Naive thymus-derived CD4-positive, alpha-beta T cell (primary cell): ENCODE measurements at regions not wholly inside any gene's neighbourhood (a gene's known extent, or its start where the extent isn't known, plus 50 kb on each side); places are given as distances from the start of the nearest gene placed in this dataset.

Source experiments
- ATAC-seq: fragments of 150-1000 bp; cut with Tn5 transposase; 2 replicates; pipeline ENCODE4 v1.10.0; 2021; ENCODE audit warnings: mild to moderate bottlenecking, moderate library complexity
- CTCF ChIA-PET: fragments of 350-600 bp; sonication (Branson Sonifier 250); formaldehyde crosslinking; loops from one replicate; lab custom pipeline; 2021; ENCODE audit warnings: antibody characterized with exemption; lab: Charles Lee
- POLR2A ChIA-PET: fragments of 350-600 bp; sonication (Branson Sonifier 250); formaldehyde crosslinking; loops from one replicate; lab custom pipeline; 2021; ENCODE audit warnings: antibody characterized with exemption, inconsistent platforms; lab: Charles Lee
- DNase-seq, 9 donors: peaks; one replicate each; pipeline versions ENCODE4 v3.0.0 to v3.0.0-alpha.2; 2020 to 2022; ENCODE audit warnings: mixed read lengths in 1 of 9
- H3K27ac ChIP-seq: one replicate; pipeline ENCODE4 v1.7.0; 2013; ENCODE audit warnings: mild to moderate bottlenecking, low read depth, low read length, moderate library complexity
- H3K27me3 ChIP-seq, 2 donors: one replicate each; pipeline ENCODE4 v1.7.0; 2013; ENCODE audit warnings: low read length in 2 of 2, mild to moderate bottlenecking in 2 of 2, moderate library complexity in 2 of 2; ENCODE audit not compliant: control insufficient read depth in 2 of 2, insufficient read depth in 2 of 2
- H3K36me3 ChIP-seq, 3 experiments: 1 replicate in 2 of 3; 2 replicates in 1 of 3; pipeline ENCODE4 v1.7.0; 2013; ENCODE audit warnings: low read length in 3 of 3, mild to moderate bottlenecking in 3 of 3, moderate library complexity in 1 of 3; ENCODE audit not compliant: insufficient read depth in 3 of 3, control insufficient read depth in 2 of 3
- H3K4me1 ChIP-seq, 2 donors: one replicate each; pipeline ENCODE4 v1.7.0; 2013; ENCODE audit warnings: low read length in 2 of 2, mild to moderate bottlenecking in 2 of 2, moderate library complexity in 1 of 2; ENCODE audit not compliant: control insufficient read depth in 2 of 2, insufficient read depth in 2 of 2
- H3K4me3 ChIP-seq: 2 replicates; pipeline ENCODE4 v1.7.0; 2013; ENCODE audit warnings: mild to moderate bottlenecking, low read length
- H3K9me3 ChIP-seq, 3 experiments: 1 replicate in 2 of 3; 2 replicates in 1 of 3; pipeline ENCODE4 v1.7.0; 2013; ENCODE audit warnings: low read length in 3 of 3; ENCODE audit not compliant: control insufficient read depth in 2 of 3
- H3K27ac Mint-ChIP-seq, 9 donors: one replicate each; pipeline ENCODE4 v1.8.0; 2020 to 2022; ENCODE audit warnings: mixed read lengths in 9 of 9, mild to moderate bottlenecking in 8 of 9, moderate library complexity in 5 of 9, inconsistent platforms in 2 of 9
- H3K27me3 Mint-ChIP-seq, 5 donors: one replicate each; pipeline ENCODE4 v1.8.0; 2021 to 2022; ENCODE audit warnings: mixed read lengths in 5 of 5, mild to moderate bottlenecking in 1 of 5
- H3K36me3 Mint-ChIP-seq, 5 donors: one replicate each; pipeline ENCODE4 v1.8.0; 2020 to 2022; ENCODE audit warnings: mixed read lengths in 5 of 5, mild to moderate bottlenecking in 3 of 5, inconsistent platforms in 1 of 5
- H3K4me1 Mint-ChIP-seq, 7 donors: one replicate each; pipeline ENCODE4 v1.8.0; 2020 to 2022; ENCODE audit warnings: mixed read lengths in 7 of 7, mild to moderate bottlenecking in 3 of 7, inconsistent platforms in 1 of 7
- H3K4me3 Mint-ChIP-seq, 10 donors: one replicate each; pipeline ENCODE4 v1.8.0; 2020 to 2022; ENCODE audit warnings: mild to moderate bottlenecking in 10 of 10, mixed read lengths in 10 of 10, moderate library complexity in 6 of 10, inconsistent platforms in 2 of 10
- H3K9me3 Mint-ChIP-seq, 11 donors: one replicate each; pipeline ENCODE4 v1.8.0; 2020 to 2022; ENCODE audit warnings: mixed read lengths in 11 of 11, mild to moderate bottlenecking in 4 of 11, inconsistent platforms in 1 of 11, moderate library complexity in 1 of 11
- intact Hi-C, 2 donors: fragments of 100-400 bp; cut with micrococcal nuclease; formaldehyde crosslinking; loops; one replicate each; pipeline ENCODE4 v1.15.1; 2023

DNA sequence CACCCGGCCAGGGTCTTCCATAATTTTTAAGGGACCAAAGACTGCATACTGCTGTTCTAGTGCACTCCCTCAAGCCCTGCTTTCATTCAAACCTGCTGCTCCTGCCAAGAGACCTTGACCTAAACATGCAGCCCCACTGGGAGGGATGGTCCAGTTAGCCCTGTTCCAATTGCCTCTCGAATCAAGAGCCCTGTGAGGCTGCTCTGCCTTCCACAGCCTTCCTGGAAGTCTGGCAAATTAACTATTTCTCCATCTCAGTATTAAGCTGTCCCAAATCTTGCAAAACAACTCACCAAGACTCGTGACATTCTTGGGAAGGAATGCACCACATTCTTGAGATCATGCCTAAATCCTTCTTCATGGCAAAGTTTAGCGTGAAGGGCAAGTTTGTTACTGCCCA lies 231.3 kb downstream of the C1orf94 start:
- ChIA-PET POLR2A (no interaction called here), CTCF (no interaction called here)
- Histone ChIP-seq H3K4me3 (no peak overlapping the region), H3K4me1 (no peaks in the 10 kb centered on the region), H3K27me3 (no peaks in the 10 kb centered on the region), H3K36me3 (no peaks in the 10 kb centered on the region), H3K9me3 (no peaks in the 10 kb centered on the region), H3K27ac (no peak overlapping the region)
- H3K27ac Mint-ChIP-seq = no peak overlapping the region
- H3K4me3 Mint-ChIP-seq = no peak overlapping the region
- peaks cover 0 to 43% (median 5%) of the 10 kb centered on the region in 5 donors for H3K27me3 Mint-ChIP-seq
- no peaks in the 10 kb centered on the region for H3K36me3 Mint-ChIP-seq
- peaks cover 0 to 11% (median 0%) of the 10 kb centered on the region in 11 donors for H3K9me3 Mint-ChIP-seq
- ATAC-seq = no peak
- H3K4me1 Mint-ChIP-seq = no peaks in the 10 kb centered on the region
- intact Hi-C loops = no loop called here
- no peak for DNase-seq

DNA sequence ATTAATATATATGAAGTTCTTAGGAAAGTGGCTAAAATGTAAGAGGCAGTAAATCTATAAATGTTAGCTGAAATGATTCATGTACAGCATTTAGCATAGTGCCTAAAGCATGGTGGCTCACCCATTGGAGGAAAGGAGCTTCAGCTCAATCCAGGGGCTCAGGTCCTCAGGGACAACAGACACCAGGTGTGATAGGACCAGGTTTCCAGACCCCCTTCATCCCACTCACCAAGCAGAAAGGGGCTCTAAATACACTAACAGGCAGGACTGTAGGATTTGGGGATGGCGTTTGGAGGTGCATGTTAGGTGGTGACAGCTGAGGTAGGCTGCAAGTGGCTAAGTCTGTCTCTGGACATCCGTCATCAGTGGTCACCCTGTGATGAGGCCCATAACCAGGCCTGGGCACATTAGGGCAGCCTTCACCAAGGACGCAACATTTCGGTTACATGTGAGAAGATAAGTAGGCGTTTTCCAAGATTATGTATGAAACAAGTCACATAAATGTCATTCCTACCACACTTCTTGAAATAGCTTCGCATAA lies 233.1 kb downstream of the C1orf94 start:
- Histone ChIP-seq H3K9me3 (no peaks in the 10 kb centered on the region), H3K27ac (no peak overlapping the region), H3K27me3 (no peaks in the 10 kb centered on the region), H3K4me3 (no peak overlapping the region), H3K36me3 (no peaks in the 10 kb centered on the region), H3K4me1 (no peaks in the 10 kb centered on the region)
- DNase-seq = no peak
- Mint-ChIP-seq H3K9me3 (peaks cover 0 to 9% (median 0%) of the 10 kb centered on the region in 11 donors), H3K4me1 (no peaks in the 10 kb centered on the region), H3K27ac (no peak overlapping the region), H3K4me3 (no peak overlapping the region), H3K27me3 (peaks cover 0 to 43% (median 5%) of the 10 kb centered on the region in 5 donors), H3K36me3 (no peaks in the 10 kb centered on the region)
- ATAC-seq = no peak
- ChIA-PET CTCF (no interaction called here), POLR2A (no interaction called here)
- intact Hi-C loops = no loop called here

DNA sequence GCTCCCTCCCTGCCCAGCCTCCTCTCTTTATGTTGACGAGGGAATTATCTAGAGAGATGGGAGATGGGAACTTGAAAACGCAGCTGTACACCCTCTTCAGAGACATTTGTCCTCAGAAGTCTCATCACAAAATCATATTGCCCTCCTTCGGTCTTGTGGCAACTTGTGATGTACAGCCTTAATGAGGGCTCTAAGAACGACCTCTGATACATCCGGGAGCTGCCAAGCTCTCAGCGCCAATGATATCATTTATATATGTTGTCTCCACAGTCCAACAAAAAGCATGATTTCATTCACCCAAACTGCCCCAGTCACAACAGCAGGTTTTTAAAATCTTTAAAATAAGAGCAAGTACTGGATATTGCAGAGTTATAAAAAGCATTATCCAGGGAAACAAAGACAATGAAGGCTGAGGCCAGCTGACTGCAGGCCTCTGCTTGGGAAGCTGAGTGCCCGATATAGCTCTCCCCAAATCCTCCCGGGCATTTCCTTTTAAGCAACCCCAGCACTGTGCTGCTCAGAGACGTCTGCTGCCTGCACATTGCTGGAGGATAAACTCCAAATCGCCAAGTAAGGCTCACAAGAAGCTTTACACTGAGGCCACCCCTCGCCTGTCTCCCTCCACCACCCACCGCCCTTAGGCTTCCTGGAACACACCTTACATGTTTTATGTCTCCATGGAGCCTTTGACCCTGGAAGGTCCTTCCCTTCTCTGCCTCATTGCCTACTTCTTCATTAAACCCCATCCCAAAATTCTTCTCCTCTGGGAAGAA lies 236.1 kb downstream of the C1orf94 start:
- DNase-seq = no peak
- peaks cover 0 to 8% (median 0%) of the 10 kb centered on the region in 11 donors for H3K9me3 Mint-ChIP-seq
- ChIA-PET CTCF (no interaction called here), POLR2A (no interaction called here)
- H3K36me3 Mint-ChIP-seq = no peaks in the 10 kb centered on the region
- Histone ChIP-seq H3K36me3 (no peaks in the 10 kb centered on the region), H3K27ac (no peak overlapping the region), H3K9me3 (no peaks in the 10 kb centered on the region), H3K4me3 (no peak overlapping the region), H3K4me1 (no peaks in the 10 kb centered on the region), H3K27me3 (no peaks in the 10 kb centered on the region)
- H3K4me3 Mint-ChIP-seq = no peak overlapping the region
- intact Hi-C loops = no loop called here
- H3K27me3 Mint-ChIP-seq = peaks cover 0 to 52% (median 19%) of the 10 kb centered on the region in 5 donors
- no peak overlapping the region for H3K27ac Mint-ChIP-seq
- no peaks in the 10 kb centered on the region for H3K4me1 Mint-ChIP-seq
- ATAC-seq = no peak

DNA sequence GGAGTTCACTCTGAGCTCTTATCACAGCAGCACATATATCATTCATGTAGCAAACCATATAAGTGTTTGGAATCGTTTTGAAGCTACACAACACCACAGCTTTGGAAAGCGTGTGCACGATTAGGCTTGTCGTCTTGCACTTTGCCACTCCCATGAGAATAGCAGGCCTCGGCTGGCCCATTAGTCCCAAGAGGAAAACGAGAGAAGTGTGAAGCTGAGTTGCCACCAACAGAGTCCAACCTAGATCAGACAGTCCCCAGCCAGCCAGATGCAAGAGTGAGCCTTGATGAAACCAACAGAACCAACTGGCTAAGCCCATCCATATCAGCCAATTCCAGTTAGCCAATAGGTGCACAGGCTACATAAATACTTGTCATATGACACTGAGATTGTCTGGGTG lies 238.4 kb downstream of the C1orf94 start:
- no peak for DNase-seq
- H3K27ac ChIP-seq = no peak overlapping the region
- peaks cover 0 to 49% (median 31%) of the 10 kb centered on the region in 5 donors for H3K27me3 Mint-ChIP-seq
- no peak for ATAC-seq
- ChIA-PET CTCF (no interaction called here), POLR2A (no interaction called here)
- H3K9me3 ChIP-seq = no peaks in the 10 kb centered on the region
- no peaks in the 10 kb centered on the region for H3K36me3 ChIP-seq
- no peak overlapping the region for H3K27ac Mint-ChIP-seq
- intact Hi-C loops = no loop called here
- H3K4me1 ChIP-seq = no peaks in the 10 kb centered on the region
- H3K4me1 Mint-ChIP-seq = no peaks in the 10 kb centered on the region
- H3K27me3 ChIP-seq = no peaks in the 10 kb centered on the region
- peaks cover 0 to 3% (median 0%) of the 10 kb centered on the region in 11 donors for H3K9me3 Mint-ChIP-seq
- H3K36me3 Mint-ChIP-seq = no peaks in the 10 kb centered on the region
- H3K4me3 Mint-ChIP-seq = no peak overlapping the region
- H3K4me3 ChIP-seq = no peak overlapping the region

DNA sequence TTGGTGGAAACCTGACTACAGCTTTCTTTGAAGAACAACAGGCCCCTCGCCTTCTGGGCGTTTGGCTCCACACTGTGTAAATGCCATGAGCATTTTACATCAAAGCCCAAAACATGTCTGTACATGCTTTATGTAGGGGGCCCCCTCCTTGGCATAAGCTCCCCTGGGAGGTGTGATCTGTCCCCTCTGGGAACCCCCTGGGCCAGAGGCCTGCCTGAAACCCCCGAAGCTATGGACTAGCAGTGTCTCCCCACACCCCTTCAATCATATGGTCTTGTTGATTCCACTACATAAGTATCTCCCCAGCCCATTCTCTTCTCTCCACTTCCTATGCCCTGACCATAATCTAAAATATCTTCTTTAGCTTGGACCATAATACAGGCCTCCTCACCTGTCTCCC lies 241.5 kb downstream of the C1orf94 start:
- intact Hi-C loops = no loop called here

DNA sequence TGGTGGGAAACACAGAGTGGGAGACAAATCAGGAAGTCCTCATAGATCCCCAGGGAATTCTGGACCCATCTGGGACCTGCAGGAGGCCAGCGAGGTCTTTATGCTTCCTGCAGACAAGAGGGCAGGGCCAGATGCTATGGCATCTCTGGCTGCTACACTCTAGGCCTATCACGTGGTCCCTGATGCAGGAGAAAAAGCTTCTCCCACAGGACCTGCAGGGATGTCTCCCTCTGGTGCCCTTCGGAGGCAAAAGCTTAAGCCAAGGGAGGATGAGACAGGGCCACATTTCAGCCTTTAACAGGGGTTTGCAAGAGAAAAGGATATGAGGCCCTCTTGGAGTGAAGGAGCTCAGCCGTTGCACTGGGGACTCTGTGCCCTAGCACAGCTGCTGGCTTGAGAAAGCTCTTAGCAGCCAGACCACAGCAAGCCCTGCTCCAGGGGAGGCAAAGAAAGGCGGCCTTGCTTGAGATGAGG lies 243.0 kb downstream of the C1orf94 start:
- H3K27me3 ChIP-seq = no peaks in the 10 kb centered on the region
- Mint-ChIP-seq H3K4me3 (no peak overlapping the region), H3K27ac (no peak overlapping the region), H3K27me3 (peaks cover 0 to 47% (median 31%) of the 10 kb centered on the region in 5 donors), H3K36me3 (no peaks in the 10 kb centered on the region), H3K9me3 (peaks cover 0 to 2% (median 0%) of the 10 kb centered on the region in 11 donors), H3K4me1 (no peaks in the 10 kb centered on the region)
- no peaks in the 10 kb centered on the region for H3K4me1 ChIP-seq
- intact Hi-C loops = no loop called here
- H3K27ac ChIP-seq = no peak overlapping the region
- ChIA-PET CTCF (no interaction called here), POLR2A (no interaction called here)
- no peak for DNase-seq
- H3K36me3 ChIP-seq = no peaks in the 10 kb centered on the region
- ATAC-seq = no peak
- no peaks in the 10 kb centered on the region for H3K9me3 ChIP-seq
- no peak overlapping the region for H3K4me3 ChIP-seq

More for the DNA sequence above, 241.5 kb downstream of the C1orf94 start:
- POLR2A ChIA-PET = no interaction called here
- no peak for DNase-seq
- Mint-ChIP-seq H3K27ac (no peak overlapping the region), H3K9me3 (peaks cover 0 to 3% (median 0%) of the 10 kb centered on the region in 11 donors), H3K4me1 (no peaks in the 10 kb centered on the region), H3K36me3 (no peaks in the 10 kb centered on the region), H3K27me3 (peaks cover 0 to 47% (median 32%) of the 10 kb centered on the region in 5 donors), H3K4me3 (no peak overlapping the region)
- CTCF ChIA-PET = no interaction called here
- Histone ChIP-seq H3K36me3 (no peaks in the 10 kb centered on the region), H3K4me3 (no peak overlapping the region), H3K4me1 (no peaks in the 10 kb centered on the region), H3K27me3 (no peaks in the 10 kb centered on the region), H3K9me3 (no peaks in the 10 kb centered on the region), H3K27ac (no peak overlapping the region)
- no peak for ATAC-seq

DNA sequence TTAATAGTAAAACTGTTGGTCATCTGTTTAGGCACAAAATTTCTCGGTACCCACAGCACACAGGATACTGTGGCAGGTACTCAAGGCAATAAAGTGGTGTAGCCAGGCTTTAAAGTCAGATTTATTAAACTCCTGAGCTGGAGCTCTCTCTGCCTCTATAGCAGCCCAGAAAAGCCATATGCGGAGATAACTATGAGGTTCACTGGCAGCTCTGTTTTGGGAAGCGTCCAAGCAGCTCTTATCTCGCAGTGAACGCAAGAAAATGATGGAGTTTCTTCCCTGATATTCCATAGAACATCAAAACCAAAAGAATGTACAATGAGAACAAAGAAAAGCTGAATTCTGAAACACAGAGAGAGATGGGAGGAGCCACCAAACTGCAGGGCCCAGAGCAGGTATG lies 248.3 kb downstream of the C1orf94 start:
- Mint-ChIP-seq H3K4me3 (no peak overlapping the region), H3K27ac (no peak overlapping the region), H3K36me3 (no peaks in the 10 kb centered on the region), H3K27me3 (peaks cover 2 to 27% (median 22%) of the 10 kb centered on the region in 5 donors), H3K4me1 (no peaks in the 10 kb centered on the region), H3K9me3 (peaks cover 0 to 3% (median 0%) of the 10 kb centered on the region in 11 donors)
- ATAC-seq (no peak), DNase-seq (no peak)
- H3K27ac ChIP-seq = no peak overlapping the region
- H3K9me3 ChIP-seq = no peaks in the 10 kb centered on the region
- intact Hi-C loops = no loop called here
- ChIA-PET CTCF (no interaction called here), POLR2A (no interaction called here)
- no peaks in the 10 kb centered on the region for H3K4me1 ChIP-seq
- no peaks in the 10 kb centered on the region for H3K36me3 ChIP-seq
- no peak overlapping the region for H3K4me3 ChIP-seq
- H3K27me3 ChIP-seq = no peaks in the 10 kb centered on the region
